Stimulated activated memory B cell treated with anti-CD40 and anti-IgM and Interleukin-4, amounts not matched to agents 10 μg/mL and 1 μg/mL and 100 μg/mL, for 72 hours (primary cell): ENCODE measurements at regions not wholly inside any gene's neighbourhood (a gene's known extent, or its start where the extent isn't known, plus 50 kb on each side); places are given as distances from the start of the nearest gene placed in this dataset.

Experiments used
- ATAC-seq: fragments of 150-1000 bp; cut with Tn5 transposase; 2 replicates; pipeline ENCODE4 v1.10.0; 2021
- H3K27ac Mint-ChIP-seq: one replicate; pipeline ENCODE4 v1.8.0; 2022; ENCODE audit warnings: mild to moderate bottlenecking, mixed read lengths
- H3K27me3 Mint-ChIP-seq: one replicate; pipeline ENCODE4 v1.8.0; 2022; ENCODE audit warnings: mixed read lengths
- H3K36me3 Mint-ChIP-seq: one replicate; pipeline ENCODE4 v1.8.0; 2022; ENCODE audit warnings: mixed read lengths
- H3K4me1 Mint-ChIP-seq: one replicate; pipeline ENCODE4 v1.8.0; 2022; ENCODE audit warnings: mixed read lengths
- H3K4me3 Mint-ChIP-seq: one replicate; pipeline ENCODE4 v1.8.0; 2022; ENCODE audit warnings: mild to moderate bottlenecking, moderate library complexity, mixed read lengths
- H3K9me3 Mint-ChIP-seq: one replicate; pipeline ENCODE4 v1.8.0; 2022; ENCODE audit warnings: mixed read lengths

- no peak for ATAC-seq
- Mint-ChIP-seq H3K36me3 (no peaks in the 10 kb centered on the region), H3K4me1 (no peaks in the 10 kb centered on the region), H3K27me3 (no peaks in the 10 kb centered on the region), H3K9me3 (no peaks in the 10 kb centered on the region), H3K27ac (no peak overlapping the region), H3K4me3 (no peak overlapping the region)
Observed at GRCh38 chr15:38890194-38890593, 325.6 kb upstream of the RASGRP1 start.

DNA sequence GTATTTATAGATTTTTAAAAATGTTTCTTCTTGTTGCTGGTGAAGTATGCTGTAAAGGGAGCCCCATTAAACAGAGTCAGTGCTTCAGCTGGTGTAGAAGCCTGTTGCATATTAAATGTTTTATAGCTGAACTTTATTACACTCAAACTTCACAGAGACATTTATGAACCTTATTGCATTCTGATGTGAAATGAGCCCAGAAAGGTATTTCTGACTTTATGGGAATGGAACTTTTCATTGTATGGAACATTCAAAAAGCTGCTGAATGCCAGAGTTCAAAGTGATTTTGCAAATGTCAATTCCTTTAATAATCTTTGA lies 329.3 kb upstream of the RASGRP1 start:
- Mint-ChIP-seq H3K36me3 (no peaks in the 10 kb centered on the region), H3K4me1 (no peaks in the 10 kb centered on the region), H3K9me3 (no peaks in the 10 kb centered on the region), H3K27ac (no peak overlapping the region), H3K27me3 (no peaks in the 10 kb centered on the region), H3K4me3 (no peak overlapping the region)
- no peak for ATAC-seq

GRCh38 chr15:38894243-38894948 lies 329.8 kb upstream of the RASGRP1 start:
- no peaks in the 10 kb centered on the region for H3K9me3 Mint-ChIP-seq
- no peak overlapping the region for H3K4me3 Mint-ChIP-seq
- no peak overlapping the region for H3K27ac Mint-ChIP-seq
- H3K36me3 Mint-ChIP-seq: no peaks in the 10 kb centered on the region
- ATAC-seq: no peak
- no peaks in the 10 kb centered on the region for H3K27me3 Mint-ChIP-seq
- H3K4me1 Mint-ChIP-seq: no peaks in the 10 kb centered on the region

GRCh38 chr15:38895326-38896255 lies 331.0 kb upstream of the RASGRP1 start:
- no peak overlapping the region for H3K27ac Mint-ChIP-seq
- H3K9me3 Mint-ChIP-seq: no peaks in the 10 kb centered on the region
- no peak overlapping the region for H3K4me3 Mint-ChIP-seq
- no peaks in the 10 kb centered on the region for H3K27me3 Mint-ChIP-seq
- H3K4me1 Mint-ChIP-seq: no peaks in the 10 kb centered on the region
- H3K36me3 Mint-ChIP-seq: no peaks in the 10 kb centered on the region
- ATAC-seq: no peak

DNA sequence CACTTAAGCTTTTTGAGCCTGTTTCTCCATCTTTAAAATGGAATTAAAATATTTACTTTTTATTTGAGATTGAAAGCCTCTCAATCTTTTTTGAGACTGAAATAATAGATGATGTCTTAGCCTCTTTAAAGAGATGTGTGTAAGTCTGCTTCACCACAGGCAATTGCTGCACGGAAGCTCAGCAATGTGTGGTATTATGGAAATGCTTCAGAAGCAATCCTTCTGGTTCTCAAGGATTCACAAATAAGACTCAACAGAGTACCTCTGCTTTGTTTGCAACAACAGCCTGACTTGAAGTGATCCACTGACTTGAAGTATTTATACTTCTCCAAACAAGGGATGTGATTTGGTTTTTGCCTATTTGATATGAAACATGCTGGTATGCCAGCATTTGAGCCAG lies 332.0 kb upstream of the RASGRP1 start:
- Mint-ChIP-seq H3K27ac (no peak overlapping the region), H3K9me3 (no peaks in the 10 kb centered on the region), H3K27me3 (no peaks in the 10 kb centered on the region)

GRCh38 chr15:38897551-38897950 lies 332.9 kb upstream of the RASGRP1 start:
- Mint-ChIP-seq H3K4me3 (no peak overlapping the region), H3K4me1 (no peaks in the 10 kb centered on the region), H3K27me3 (no peaks in the 10 kb centered on the region), H3K36me3 (no peaks in the 10 kb centered on the region), H3K9me3 (no peaks in the 10 kb centered on the region), H3K27ac (no peak overlapping the region)
- ATAC-seq: no peak

More for the DNA sequence above, 332.0 kb upstream of the RASGRP1 start:
- no peak for ATAC-seq
- H3K36me3 Mint-ChIP-seq: no peaks in the 10 kb centered on the region
- no peak overlapping the region for H3K4me3 Mint-ChIP-seq
- no peaks in the 10 kb centered on the region for H3K4me1 Mint-ChIP-seq

DNA sequence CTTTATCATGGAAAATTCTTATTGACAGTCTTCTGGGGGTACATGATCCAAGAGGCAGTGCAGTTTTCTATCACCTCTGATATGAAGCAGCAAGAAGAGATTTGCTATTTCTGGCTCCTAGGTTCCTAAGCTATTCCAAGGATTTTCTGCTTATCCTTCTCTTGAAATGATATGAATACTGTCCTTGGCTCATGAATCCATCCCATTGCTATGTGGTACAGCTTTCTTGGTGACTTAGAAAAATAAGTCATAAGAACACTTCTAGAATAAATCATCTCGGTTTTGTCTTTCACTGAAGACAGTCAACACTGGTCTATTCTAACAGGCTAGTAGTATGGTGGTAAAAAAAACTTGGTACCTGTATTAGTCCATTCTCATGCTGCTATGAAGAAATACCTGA lies 333.6 kb upstream of the RASGRP1 start:
- no peaks in the 10 kb centered on the region for H3K9me3 Mint-ChIP-seq
- no peak overlapping the region for H3K27ac Mint-ChIP-seq
- ATAC-seq: no peak
- H3K4me1 Mint-ChIP-seq: no peaks in the 10 kb centered on the region
- H3K36me3 Mint-ChIP-seq: no peaks in the 10 kb centered on the region
- H3K27me3 Mint-ChIP-seq: no peaks in the 10 kb centered on the region
- H3K4me3 Mint-ChIP-seq: no peak overlapping the region

- Mint-ChIP-seq H3K36me3 (no peaks in the 10 kb centered on the region), H3K4me3 (no peak overlapping the region), H3K27me3 (no peaks in the 10 kb centered on the region)
Observed at GRCh38 chr15:38899300-38899699, 334.7 kb upstream of the RASGRP1 start.

GRCh38 chr15:38904298-38904697 lies 339.7 kb upstream of the RASGRP1 start:
- H3K27me3 Mint-ChIP-seq: no peaks in the 10 kb centered on the region
- no peak for ATAC-seq
- peaks cover 8% of the 10 kb centered on the region for H3K9me3 Mint-ChIP-seq
- no peaks in the 10 kb centered on the region for H3K4me1 Mint-ChIP-seq
- no peak overlapping the region for H3K4me3 Mint-ChIP-seq
- H3K36me3 Mint-ChIP-seq: no peaks in the 10 kb centered on the region
- no peak overlapping the region for H3K27ac Mint-ChIP-seq

More at GRCh38 chr15:38899300-38899699, 334.7 kb upstream of the RASGRP1 start:
- no peak for ATAC-seq
- no peak overlapping the region for H3K27ac Mint-ChIP-seq
- H3K4me1 Mint-ChIP-seq: no peaks in the 10 kb centered on the region
- no peaks in the 10 kb centered on the region for H3K9me3 Mint-ChIP-seq

DNA sequence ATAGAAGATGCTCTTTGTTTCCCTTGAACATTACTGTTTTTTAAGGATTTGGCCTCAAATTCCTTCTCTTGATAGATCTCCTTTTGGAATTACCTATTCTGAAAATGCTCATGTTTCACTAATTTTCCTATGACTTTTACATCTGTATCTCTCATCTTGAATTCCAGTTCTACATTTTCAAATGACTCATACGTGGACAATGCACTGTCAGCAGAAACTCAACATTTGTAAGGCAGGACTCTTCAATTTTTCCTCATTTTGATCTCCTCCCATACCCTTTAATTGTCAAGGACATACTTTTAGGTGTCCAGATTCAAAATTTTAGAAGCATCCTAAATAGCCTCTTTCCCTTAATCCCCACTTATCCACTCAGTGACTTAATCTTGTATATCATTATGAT lies 341.0 kb upstream of the RASGRP1 start:
- no peaks in the 10 kb centered on the region for H3K36me3 Mint-ChIP-seq
- no peak overlapping the region for H3K27ac Mint-ChIP-seq
- no peak overlapping the region for H3K4me3 Mint-ChIP-seq
- no peaks in the 10 kb centered on the region for H3K4me1 Mint-ChIP-seq
- no peaks in the 10 kb centered on the region for H3K27me3 Mint-ChIP-seq
- peaks cover 12% of the 10 kb centered on the region for H3K9me3 Mint-ChIP-seq
- ATAC-seq: no peak

DNA sequence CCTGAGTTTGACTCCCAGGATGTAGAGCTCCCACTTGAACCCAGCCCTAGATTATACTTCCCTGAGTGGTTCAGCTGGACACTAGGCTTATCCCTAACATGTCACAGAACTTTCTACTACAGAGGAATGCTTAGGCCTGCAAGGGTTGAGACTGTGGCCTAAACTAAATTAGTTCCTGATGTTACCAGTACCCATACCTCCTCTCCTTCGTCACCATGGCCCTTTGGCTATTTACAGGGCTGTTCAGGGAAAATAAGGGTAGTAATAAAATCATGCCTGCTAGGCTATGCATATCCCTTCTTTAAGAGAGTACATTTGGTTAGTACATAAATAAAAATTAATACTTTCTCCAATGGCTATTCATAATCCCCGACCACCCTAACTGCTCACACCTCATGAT lies 356.4 kb upstream of the RASGRP1 start:
- no peak overlapping the region for H3K27ac Mint-ChIP-seq
- ATAC-seq: no peak
- H3K27me3 Mint-ChIP-seq: no peaks in the 10 kb centered on the region
- no peaks in the 10 kb centered on the region for H3K9me3 Mint-ChIP-seq
- no peaks in the 10 kb centered on the region for H3K36me3 Mint-ChIP-seq
- no peak overlapping the region for H3K4me3 Mint-ChIP-seq
- no peaks in the 10 kb centered on the region for H3K4me1 Mint-ChIP-seq

DNA sequence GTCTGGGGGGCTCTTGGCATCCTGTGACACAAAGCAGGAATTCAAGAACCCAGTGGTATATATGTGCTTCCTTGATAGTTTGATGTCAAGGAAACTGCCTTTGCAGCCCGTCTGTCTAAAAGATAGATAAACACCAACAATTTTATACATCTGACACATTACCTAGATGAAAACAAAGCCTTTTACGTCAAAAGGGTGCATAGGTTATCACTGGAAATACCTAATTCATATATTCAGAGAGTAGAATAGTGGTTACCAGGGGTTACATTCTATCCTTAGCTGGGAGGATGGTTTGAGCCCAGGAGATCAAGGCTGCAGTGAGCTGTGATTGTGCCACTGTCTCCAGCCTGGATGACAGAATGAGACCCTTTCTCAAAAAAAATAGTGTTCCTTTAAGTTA lies 356.9 kb upstream of the RASGRP1 start:
- Mint-ChIP-seq H3K9me3 (no peaks in the 10 kb centered on the region), H3K4me1 (no peaks in the 10 kb centered on the region), H3K27me3 (no peaks in the 10 kb centered on the region), H3K27ac (no peak overlapping the region), H3K36me3 (no peaks in the 10 kb centered on the region), H3K4me3 (no peak overlapping the region)
- ATAC-seq: no peak

GRCh38 chr15:38928431-38928830 lies 363.8 kb upstream of the RASGRP1 start:
- Mint-ChIP-seq H3K9me3 (no peaks in the 10 kb centered on the region), H3K27ac (no peak overlapping the region), H3K4me1 (no peaks in the 10 kb centered on the region), H3K27me3 (no peaks in the 10 kb centered on the region), H3K4me3 (no peak overlapping the region), H3K36me3 (no peaks in the 10 kb centered on the region)
- no peak for ATAC-seq

- H3K9me3 Mint-ChIP-seq: peaks cover under 1% of the 10 kb centered on the region
- H3K27me3 Mint-ChIP-seq: no peaks in the 10 kb centered on the region
- H3K27ac Mint-ChIP-seq: no peak overlapping the region
- no peaks in the 10 kb centered on the region for H3K4me1 Mint-ChIP-seq
- H3K36me3 Mint-ChIP-seq: no peaks in the 10 kb centered on the region
- ATAC-seq: no peak
- H3K4me3 Mint-ChIP-seq: no peak overlapping the region
Observed at GRCh38 chr15:38930851-38931572, 366.4 kb upstream of the RASGRP1 start.

- Mint-ChIP-seq H3K27ac (no peak overlapping the region), H3K4me1 (no peaks in the 10 kb centered on the region), H3K27me3 (no peaks in the 10 kb centered on the region), H3K36me3 (no peaks in the 10 kb centered on the region), H3K4me3 (no peak overlapping the region), H3K9me3 (no peaks in the 10 kb centered on the region)
- ATAC-seq: peak; percentile 16
Observed at GRCh38 chr15:38941399-38941953, 376.9 kb upstream of the RASGRP1 start.
